Activated CD4-positive, alpha-beta T cell treated with anti-CD3 and anti-CD28 coated beads for 48 hours (primary cell): ENCODE measurements at regions not wholly inside any gene's neighbourhood (a gene's known extent, or its start where the extent isn't known, plus 50 kb on each side); places are given as distances from the start of the nearest gene placed in this dataset.
"Not testable (repeated sequence)": the region's sequence is repeated elsewhere in the genome, so short reads cannot be mapped to it uniquely, and the experiment has no call there.

ENCODE experiments used
- DNase-seq: peaks from one replicate; pipeline ENCODE4 v3.0.0-alpha.2; 2020

- DNase-seq = not testable (repeated sequence)
Observed at GRCh38 chr5:102154791-102155605, 141.1 kb downstream of the SLCO4C1 start.

DNA sequence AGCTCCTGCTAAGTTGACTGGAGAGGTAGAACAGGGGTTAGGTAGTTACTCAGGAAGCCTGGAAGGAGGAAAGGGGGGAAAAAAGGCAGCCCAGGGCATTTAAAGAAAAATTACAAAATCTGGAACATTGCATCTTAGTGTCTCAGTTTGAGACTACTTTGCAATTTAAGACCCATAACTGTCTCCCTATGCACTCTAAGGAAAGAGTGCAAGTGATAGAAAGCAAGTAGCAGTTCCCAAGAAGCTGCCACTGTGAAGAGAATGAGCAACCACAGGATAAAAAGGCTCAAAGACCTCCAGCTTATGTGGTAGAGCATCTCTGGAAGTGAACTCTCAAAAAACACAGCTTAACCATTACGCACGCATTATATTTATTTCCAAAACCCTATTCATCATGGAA lies 141.8 kb downstream of the SLCO4C1 start:
- DNase-seq = no peak

DNA sequence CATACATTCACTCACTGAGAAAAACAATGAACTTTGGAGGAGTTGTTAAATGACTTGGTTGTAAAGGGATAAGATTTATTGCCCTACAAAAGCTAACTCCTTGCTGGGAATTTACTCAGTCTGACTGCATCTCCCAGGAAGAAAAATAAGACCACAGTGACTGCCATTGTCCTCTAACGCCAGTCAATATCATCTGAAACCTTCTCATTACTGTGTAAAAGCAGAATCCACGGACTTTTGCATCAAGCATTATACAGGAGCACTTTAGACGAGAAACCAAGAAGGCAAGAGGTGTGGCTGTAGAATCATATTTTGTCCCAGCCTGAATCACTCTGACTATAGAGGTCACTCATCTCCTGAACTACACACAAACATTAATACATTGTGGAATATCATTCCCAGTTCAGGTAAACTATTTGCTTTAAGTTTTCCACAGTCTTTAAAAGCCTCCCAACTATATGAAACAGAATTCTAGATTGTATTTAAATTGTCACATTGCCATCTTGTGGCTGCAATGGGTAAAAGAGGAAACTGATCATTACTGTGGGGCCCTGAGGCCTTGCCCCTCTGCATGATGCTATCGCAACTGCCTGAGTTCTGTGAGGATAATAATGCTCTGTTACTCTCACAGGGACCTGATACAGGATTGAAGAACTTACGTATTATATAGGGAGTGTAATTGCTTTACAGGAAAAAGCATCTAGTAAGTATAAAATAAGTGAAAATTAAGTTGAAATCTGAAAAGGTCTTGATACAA lies 142.9 kb downstream of the SLCO4C1 start:
- no peak for DNase-seq

- no peak for DNase-seq
Observed at GRCh38 chr5:102139029-102139428, 157.1 kb downstream of the SLCO4C1 start.

- DNase-seq = no peak
Observed at GRCh38 chr5:102138243-102138653, 157.8 kb downstream of the SLCO4C1 start.

DNA sequence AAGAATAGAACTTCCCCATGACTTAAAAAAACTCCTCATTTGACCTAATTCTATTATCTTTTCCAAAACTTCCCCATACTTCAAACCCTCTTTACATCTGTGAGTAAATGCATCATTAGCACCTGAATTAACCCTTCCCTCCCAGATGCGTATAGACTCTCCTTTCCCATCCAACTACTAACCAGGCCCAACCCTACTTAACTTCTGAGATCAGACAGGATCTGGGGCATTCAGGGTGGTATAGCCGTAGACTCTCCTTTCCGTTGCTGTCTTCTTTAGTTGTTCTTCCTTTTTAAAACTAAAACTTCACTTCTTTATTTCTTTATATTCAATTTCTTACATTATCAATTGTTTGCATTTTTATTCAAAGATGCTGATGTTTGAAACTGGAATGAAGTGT lies 165.2 kb downstream of the SLCO4C1 start:
- no peak for DNase-seq

DNA sequence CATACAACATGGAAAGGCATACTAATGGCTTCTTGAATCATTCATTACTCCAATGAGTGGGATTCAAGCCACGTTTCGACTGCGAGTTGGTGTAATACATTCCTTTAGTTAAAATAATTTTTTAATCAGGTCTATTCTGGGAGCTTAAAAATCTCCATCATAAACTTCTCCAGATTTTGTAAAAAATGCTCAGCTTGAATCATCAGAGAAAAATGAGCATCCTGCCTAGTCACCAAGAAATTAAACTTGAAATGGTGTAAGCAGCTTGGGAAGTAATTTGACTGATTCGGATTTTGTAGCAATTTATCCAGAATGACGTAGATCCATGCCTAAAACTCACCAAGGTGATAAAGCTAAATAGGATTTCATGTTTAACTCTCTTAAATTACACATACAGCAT lies 165.7 kb downstream of the SLCO4C1 start:
- no peak for DNase-seq

DNA sequence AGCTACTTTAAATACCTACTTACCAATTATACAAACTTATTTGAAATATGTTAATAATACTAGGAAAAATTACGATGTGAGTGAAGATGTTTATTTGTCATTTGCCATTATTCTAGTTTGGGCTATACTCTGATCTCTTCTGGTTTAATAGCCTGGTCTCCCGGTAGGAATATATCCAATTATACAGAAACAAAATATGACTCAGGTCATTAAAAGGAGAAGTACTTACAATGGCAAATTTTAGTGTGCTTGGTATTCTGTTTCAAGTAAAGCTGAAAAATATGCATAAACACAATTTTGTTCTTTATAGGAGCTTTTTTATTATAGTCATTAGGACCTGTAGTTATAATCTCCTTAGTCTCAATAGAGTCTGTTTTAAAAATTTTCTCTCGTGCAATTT lies 176.8 kb downstream of the SLCO4C1 start:
- DNase-seq = no peak

GRCh38 chr5:102115736-102116135 lies 180.3 kb downstream of the SLCO4C1 start:
- no peak for DNase-seq

- no peak for DNase-seq
Observed at GRCh38 chr5:102114525-102115069, 181.5 kb downstream of the SLCO4C1 start.

- no peak for DNase-seq
Observed at GRCh38 chr5:102107865-102108264, 188.2 kb downstream of the SLCO4C1 start.

GRCh38 chr5:102106599-102106998 lies 189.5 kb downstream of the SLCO4C1 start:
- DNase-seq = no peak

- no peak for DNase-seq
Observed at GRCh38 chr5:102099766-102100331, 196.2 kb downstream of the SLCO4C1 start.

DNA sequence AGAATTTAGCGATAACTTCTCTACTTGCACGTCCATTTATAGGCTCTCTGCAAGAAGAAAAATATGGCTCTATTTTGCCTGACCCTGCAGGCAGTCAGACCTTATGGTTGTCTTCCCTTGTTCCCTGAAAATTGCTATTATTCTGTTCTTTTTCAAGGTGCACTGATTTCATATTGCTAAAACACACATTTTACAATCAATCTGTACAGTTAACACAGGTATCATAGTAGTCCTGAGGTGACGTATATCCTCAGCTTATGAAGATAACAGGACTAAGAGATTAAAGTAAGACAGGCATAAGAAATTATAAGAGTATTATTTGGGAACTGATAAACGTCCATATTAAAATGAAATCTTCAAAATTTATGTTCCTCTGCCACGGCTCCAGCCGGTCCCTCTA lies 197.0 kb downstream of the SLCO4C1 start:
- not testable (repeated sequence) for DNase-seq

GRCh38 chr5:102098606-102099005 lies 197.5 kb downstream of the SLCO4C1 start:
- DNase-seq = not testable (repeated sequence)

GRCh38 chr5:102090770-102091169 lies 205.3 kb downstream of the SLCO4C1 start:
- DNase-seq = no peak

GRCh38 chr5:102089883-102090282 lies 206.2 kb downstream of the SLCO4C1 start:
- no peak for DNase-seq

GRCh38 chr5:102087906-102088305 lies 208.2 kb downstream of the SLCO4C1 start:
- DNase-seq = no peak

GRCh38 chr5:102080288-102080687 lies 215.8 kb downstream of the SLCO4C1 start:
- DNase-seq = no peak

- no peak for DNase-seq
Observed at GRCh38 chr5:102077920-102078319, 218.2 kb downstream of the SLCO4C1 start.

GRCh38 chr5:102069974-102070373 lies 226.1 kb downstream of the SLCO4C1 start:
- no peak for DNase-seq

GRCh38 chr5:102068870-102069269 lies 227.2 kb downstream of the SLCO4C1 start:
- DNase-seq = no peak

DNA sequence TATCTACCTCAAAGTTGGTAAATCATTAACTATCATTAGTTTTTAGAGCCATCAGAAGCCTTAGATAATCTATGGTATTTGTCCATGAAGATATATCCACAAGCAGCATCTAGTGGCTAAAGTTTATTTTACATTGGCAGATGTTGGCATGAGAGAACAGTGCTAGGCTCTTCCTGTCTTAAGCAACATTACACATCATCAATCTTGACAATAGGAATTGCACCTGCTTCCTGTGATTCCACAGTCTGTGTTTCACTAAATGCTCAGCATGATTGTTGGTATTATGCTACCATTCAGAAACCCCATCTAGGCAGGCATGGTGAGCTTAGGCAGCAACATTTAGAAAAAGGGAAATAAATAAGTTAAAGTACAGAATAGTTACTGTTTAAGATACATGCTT lies 246.6 kb downstream of the SLCO4C1 start:
- no peak for DNase-seq

DNA sequence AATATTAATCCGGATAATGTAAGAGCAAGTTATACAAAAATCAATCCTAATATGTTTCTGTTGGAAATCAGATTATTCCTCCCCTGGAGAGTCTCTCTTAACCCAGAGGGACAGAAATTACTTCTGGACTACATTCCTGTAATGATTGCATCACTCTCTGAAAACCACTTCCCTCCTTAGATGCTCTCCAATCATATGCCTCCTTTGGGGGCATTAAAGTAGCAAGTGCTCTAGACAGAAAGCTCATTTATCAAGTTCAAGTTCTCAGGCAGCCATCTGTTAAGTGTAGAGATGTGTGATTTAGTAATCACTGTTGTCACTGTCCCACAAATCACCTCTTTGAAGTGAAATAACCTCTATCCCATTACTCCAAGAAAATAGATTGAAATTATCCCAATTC lies 247.1 kb downstream of the SLCO4C1 start:
- no peak for DNase-seq
